PC-3 (cell line): ENCODE measurements at regions not wholly inside any gene's neighbourhood (a gene's known extent, or its start where the extent isn't known, plus 50 kb on each side); places are given as distances from the start of the nearest gene placed in this dataset.

Source experiments
- ATAC-seq: fragments of 200-7000 bp; cut with Tn5 transposase; 2 replicates; pipeline ENCODE4 v1.9.1; 2020; ENCODE audit warnings: mild to moderate bottlenecking, moderate library complexity
- BruUV-seq: library from RNA; stranded (reverse); fragments of 400-500 nt; replicated peaks from 2 replicates; lab custom pipeline; 2021; lab: Mats Ljungman, UMichigan
- CTCF ChIA-PET: fragments of 300-600 bp; sonication (Branson Sonifier 250); formaldehyde crosslinking; loops from one replicate; lab custom pipeline; 2022; ENCODE audit warnings: antibody characterized with exemption; lab: Charles Lee
- POLR2A ChIA-PET: fragments of 300-600 bp; sonication (Branson Sonifier 250); formaldehyde crosslinking; loops from one replicate; lab custom pipeline; 2022; ENCODE audit warnings: antibody characterized with exemption; ENCODE audit not compliant: unreplicated experiment; lab: Charles Lee
- DNase-seq: peaks from one replicate; pipeline ENCODE4 v3.0.0-alpha.2; 2015
- H2AFZ ChIP-seq: fragments of 300-600 bp; sonication (generic); 2 replicates; pipeline ENCODE4 v1.6.0; 2016; ENCODE audit warnings: antibody characterized with exemption, low read length
- H3F3A ChIP-seq: fragments of 300-600 bp; sonication (generic); one replicate; pipeline ENCODE4 v1.6.0; 2017; ENCODE audit warnings: antibody characterized with exemption, low read length, control low read depth, mild to moderate bottlenecking; ENCODE audit not compliant: unreplicated experiment
- H3K27ac ChIP-seq: fragments of 300-600 bp; sonication (generic); 2 replicates; pipeline ENCODE4 v1.5.1; 2016; ENCODE audit warnings: mild to moderate bottlenecking, low read length
- H3K27me3 ChIP-seq: fragments of 300-600 bp; sonication (generic); 2 replicates; pipeline ENCODE4 v1.6.1; 2016; ENCODE audit warnings: low read length, mixed read lengths
- H3K36me3 ChIP-seq: fragments of 300-600 bp; sonication (generic); 2 replicates; pipeline ENCODE4 v1.6.1; 2016; ENCODE audit warnings: low read depth, mixed run types, low read length, mixed read lengths
- H3K4me1 ChIP-seq: fragments of 300-600 bp; sonication (generic); 2 replicates; pipeline ENCODE4 v1.5.1; 2016; ENCODE audit warnings: low read length; ENCODE audit not compliant: insufficient read depth
- H3K4me2 ChIP-seq: fragments of 300-600 bp; sonication (generic); 2 replicates; pipeline ENCODE4 v1.6.0; 2016; ENCODE audit warnings: low read length
- H3K4me3 ChIP-seq: fragments of 300-600 bp; sonication (generic); 2 replicates; pipeline ENCODE4 v1.5.1; 2016; ENCODE audit warnings: mild to moderate bottlenecking, low read length, mixed read lengths
- H3K79me2 ChIP-seq: fragments of 300-600 bp; sonication (generic); 2 replicates; pipeline ENCODE4 v1.6.1; 2017; ENCODE audit warnings: low read length, mixed read lengths
- H3K9ac ChIP-seq: fragments of 300-600 bp; sonication (generic); 2 replicates; pipeline ENCODE4 v1.6.0; 2016; ENCODE audit warnings: mild to moderate bottlenecking, low read length
- H3K9me2 ChIP-seq: fragments of 300-600 bp; sonication (generic); replicated peaks from 2 replicates; pipeline ENCODE4 v1.6.1; 2016; ENCODE audit warnings: mixed run types, low read length, mixed read lengths
- H3K9me3 ChIP-seq: fragments of 300-600 bp; sonication (generic); 2 replicates; pipeline ENCODE4 v1.6.1; 2016; ENCODE audit warnings: low read length, mixed read lengths
- H4K20me1 ChIP-seq: fragments of 300-600 bp; sonication (generic); 2 replicates; pipeline ENCODE4 v1.6.1; 2016; ENCODE audit warnings: low read length, mixed read lengths
- EZH2 ChIP-seq: fragments of 300-600 bp; sonication (generic); IDR thresholded peaks from one replicate; pipeline ENCODE4 v1.6.1; 2017; ENCODE audit warnings: antibody characterized with exemption, mild to moderate bottlenecking, low read length; ENCODE audit not compliant: unreplicated experiment
- EZH2phosphoT487 ChIP-seq: fragments of 300-600 bp; sonication (generic); IDR thresholded peaks from 2 replicates; pipeline ENCODE4 v1.6.1; 2018; ENCODE audit warnings: mild to moderate bottlenecking, antibody characterized with exemption, low read length, borderline replicate concordance
- intact Hi-C: fragments of 100-400 bp; cut with micrococcal nuclease; formaldehyde crosslinking; loops from 2 replicates; pipeline ENCODE4 v1.9.0; 2023
- TF ChIP-seq, protein P1 (sequence below): fragments of 300-600 bp; sonication (generic); conservative IDR thresholded peaks from 2 replicates; pipeline ENCODE4 v1.5.1; 2017; ENCODE audit warnings: antibody characterized with exemption, low read depth, mild to moderate bottlenecking, low read length

- H3K27ac ChIP-seq = no peak overlapping the region
- no TSS peak for BruUV-seq
- no peak overlapping the region for H2AFZ ChIP-seq
- CTCF ChIA-PET = no interaction called here
- no peaks in the 10 kb centered on the region for H3K79me2 ChIP-seq
- no peaks in the 10 kb centered on the region for H3K9me2 ChIP-seq
- H3K9ac ChIP-seq = no peak overlapping the region
- H3K4me1 ChIP-seq = peaks cover 24% of the 10 kb centered on the region
- no peaks in the 10 kb centered on the region for H3K9me3 ChIP-seq
- no peak for TF ChIP-seq EZH2phosphoT487
- TF ChIP-seq, protein P1, sequence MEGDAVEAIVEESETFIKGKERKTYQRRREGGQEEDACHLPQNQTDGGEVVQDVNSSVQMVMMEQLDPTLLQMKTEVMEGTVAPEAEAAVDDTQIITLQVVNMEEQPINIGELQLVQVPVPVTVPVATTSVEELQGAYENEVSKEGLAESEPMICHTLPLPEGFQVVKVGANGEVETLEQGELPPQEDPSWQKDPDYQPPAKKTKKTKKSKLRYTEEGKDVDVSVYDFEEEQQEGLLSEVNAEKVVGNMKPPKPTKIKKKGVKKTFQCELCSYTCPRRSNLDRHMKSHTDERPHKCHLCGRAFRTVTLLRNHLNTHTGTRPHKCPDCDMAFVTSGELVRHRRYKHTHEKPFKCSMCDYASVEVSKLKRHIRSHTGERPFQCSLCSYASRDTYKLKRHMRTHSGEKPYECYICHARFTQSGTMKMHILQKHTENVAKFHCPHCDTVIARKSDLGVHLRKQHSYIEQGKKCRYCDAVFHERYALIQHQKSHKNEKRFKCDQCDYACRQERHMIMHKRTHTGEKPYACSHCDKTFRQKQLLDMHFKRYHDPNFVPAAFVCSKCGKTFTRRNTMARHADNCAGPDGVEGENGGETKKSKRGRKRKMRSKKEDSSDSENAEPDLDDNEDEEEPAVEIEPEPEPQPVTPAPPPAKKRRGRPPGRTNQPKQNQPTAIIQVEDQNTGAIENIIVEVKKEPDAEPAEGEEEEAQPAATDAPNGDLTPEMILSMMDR = no peak
- TF ChIP-seq EZH2 = no peak
- POLR2A ChIA-PET = no interaction called here
- H3F3A ChIP-seq = no peaks in the 10 kb centered on the region
- H4K20me1 ChIP-seq = no peaks in the 10 kb centered on the region
- H3K4me2 ChIP-seq = no peak overlapping the region
- no peak overlapping the region for H3K4me3 ChIP-seq
- intact Hi-C loops = no loop called here
- H3K27me3 ChIP-seq = no peaks in the 10 kb centered on the region
- ATAC-seq (no peak), DNase-seq (no peak)
- no peaks in the 10 kb centered on the region for H3K36me3 ChIP-seq
These were observed 120.4 kb upstream of the RIPOR2 start for GRCh38 chr6:25056130-25056529.

- H3K4me3 ChIP-seq = no peak overlapping the region
- ChIA-PET POLR2A (no interaction called here), CTCF (no interaction called here)
- no peaks in the 10 kb centered on the region for H4K20me1 ChIP-seq
- BruUV-seq = no TSS peak
- H3K36me3 ChIP-seq = no peaks in the 10 kb centered on the region
- no peak overlapping the region for H3K9ac ChIP-seq
- H2AFZ ChIP-seq = no peak overlapping the region
- no peak for ATAC-seq
- intact Hi-C loops = no loop called here
- no peak for DNase-seq
- TF ChIP-seq, protein P1 = no peak
- no peak for TF ChIP-seq EZH2phosphoT487
- no peak for TF ChIP-seq EZH2
- no peaks in the 10 kb centered on the region for H3K9me2 ChIP-seq
- no peak overlapping the region for H3K4me2 ChIP-seq
- no peaks in the 10 kb centered on the region for H3K9me3 ChIP-seq
- H3K27me3 ChIP-seq = no peaks in the 10 kb centered on the region
- no peak overlapping the region for H3K27ac ChIP-seq
- H3K79me2 ChIP-seq = no peaks in the 10 kb centered on the region
- H3K4me1 ChIP-seq = peaks cover 15% of the 10 kb centered on the region
- no peaks in the 10 kb centered on the region for H3F3A ChIP-seq
These were observed 121.5 kb upstream of the RIPOR2 start for GRCh38 chr6:25057111-25057905.

GRCh38 chr6:25058441-25058840 is 122.7 kb upstream of the RIPOR2 start:
- no TSS peak for BruUV-seq
- DNase-seq (no peak), ATAC-seq (no peak)
- ChIA-PET POLR2A (no interaction called here), CTCF (no interaction called here)
- no peak overlapping the region for H3K27ac ChIP-seq
- no peaks in the 10 kb centered on the region for H4K20me1 ChIP-seq
- no peak overlapping the region for H2AFZ ChIP-seq
- intact Hi-C loops = no loop called here
- TF ChIP-seq EZH2phosphoT487 (no peak), EZH2 (no peak)
- TF ChIP-seq, protein P1 = no peak
- H3K36me3 ChIP-seq = no peaks in the 10 kb centered on the region
- H3K4me1 ChIP-seq = peaks cover 13% of the 10 kb centered on the region
- H3F3A ChIP-seq = no peaks in the 10 kb centered on the region
- H3K4me3 ChIP-seq = no peak overlapping the region
- no peaks in the 10 kb centered on the region for H3K9me3 ChIP-seq
- H3K79me2 ChIP-seq = no peaks in the 10 kb centered on the region
- H3K9me2 ChIP-seq = no peaks in the 10 kb centered on the region
- no peaks in the 10 kb centered on the region for H3K27me3 ChIP-seq
- H3K9ac ChIP-seq = no peak overlapping the region
- no peak overlapping the region for H3K4me2 ChIP-seq
